ENCODE measurements at regions not wholly inside any gene's neighbourhood (a gene's known extent, or its start where the extent isn't known, plus 50 kb on each side); places are given as distances from the start of the nearest gene placed in this dataset.
"Not testable (repeated sequence)": the region's sequence is repeated elsewhere in the genome, so short reads cannot be mapped to it uniquely, and the experiment has no call there.

DNA sequence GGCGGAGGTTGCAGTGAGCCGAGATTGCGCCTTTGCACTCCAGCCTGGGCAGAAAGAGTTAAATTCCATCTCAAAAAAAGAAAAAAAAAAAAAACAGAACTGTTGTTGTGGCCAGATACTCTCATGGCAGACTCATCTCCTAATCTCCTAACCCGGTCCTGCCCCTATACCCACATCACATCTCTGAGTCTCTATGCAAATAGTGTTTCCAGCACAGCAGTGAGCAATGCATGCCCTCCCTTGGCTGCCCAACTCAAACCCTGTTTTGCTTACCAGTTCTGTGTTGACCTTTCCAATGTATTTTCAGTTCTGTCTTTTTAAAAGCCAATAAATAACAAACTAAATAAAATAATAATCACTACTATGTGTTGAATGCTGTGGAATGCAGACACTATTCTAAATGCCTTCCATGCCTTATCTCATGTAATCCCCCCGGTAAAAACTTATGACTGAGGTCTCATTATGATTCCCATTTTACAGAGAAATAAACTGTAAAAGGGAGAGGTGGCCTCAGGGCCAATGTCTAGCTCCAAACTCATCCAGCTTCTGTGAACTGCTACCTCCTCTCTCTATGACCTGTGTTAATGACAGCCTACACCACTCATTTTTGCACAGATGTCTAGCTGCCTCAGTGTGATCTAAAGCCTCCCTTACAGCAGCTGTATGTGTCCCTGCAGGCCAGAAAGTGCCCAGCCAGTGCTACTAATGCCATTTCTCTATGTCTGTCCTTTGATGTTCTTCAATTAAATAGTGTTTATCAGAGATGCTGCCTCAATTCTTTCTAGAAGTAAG lies 289.8 kb downstream of the HS3ST3B1 start:
- DNase-seq (no peak), ATAC-seq (no peak)
- Mint-ChIP-seq H3K4me1 (ENCODE audit: low read depth) (no peaks in the 10 kb centered on the region), H3K9me3 (ENCODE audit: insufficient read depth) (no peaks in the 10 kb centered on the region), H3K36me3 (ENCODE audit: low read depth) (no peaks in the 10 kb centered on the region), H3K27ac (no peak overlapping the region), H3K27me3 (ENCODE audit: low read depth) (no peaks in the 10 kb centered on the region), H3K4me3 (no peak overlapping the region)
- POLR2A ChIA-PET = no interaction called here
- CTCF ChIA-PET = no interaction called here

DNA sequence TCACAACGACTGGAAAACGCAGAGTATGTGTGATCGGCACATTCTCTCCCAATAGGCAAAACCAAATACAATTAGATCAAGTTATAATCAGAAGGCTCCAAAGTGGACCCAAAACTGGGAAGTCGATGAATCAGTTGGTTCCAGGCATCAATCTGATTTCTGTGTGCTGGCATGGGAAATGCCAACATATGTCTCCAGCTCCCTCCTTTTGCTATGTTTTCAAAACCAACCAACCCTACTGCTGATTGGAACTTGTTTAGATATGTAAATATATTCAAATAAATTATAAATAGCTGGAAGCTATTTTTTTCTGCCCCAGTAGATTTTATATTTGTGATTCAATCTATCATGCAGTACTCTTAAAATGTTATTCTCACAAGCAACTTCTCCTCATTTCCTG lies 284.2 kb downstream of the HS3ST3B1 start:
- H3K4me3 Mint-ChIP-seq = no peak overlapping the region
- ChIA-PET CTCF (no interaction called here), POLR2A (no interaction called here)
- no peaks in the 10 kb centered on the region for H3K27me3 Mint-ChIP-seq (ENCODE audit: low read depth)
- no peaks in the 10 kb centered on the region for H3K9me3 Mint-ChIP-seq (ENCODE audit: insufficient read depth)
- DNase-seq (no peak), ATAC-seq (no peak)
- H3K27ac Mint-ChIP-seq = no peak overlapping the region
- H3K36me3 Mint-ChIP-seq (ENCODE audit: low read depth) = no peaks in the 10 kb centered on the region
- H3K4me1 Mint-ChIP-seq (ENCODE audit: low read depth) = no peaks in the 10 kb centered on the region

DNA sequence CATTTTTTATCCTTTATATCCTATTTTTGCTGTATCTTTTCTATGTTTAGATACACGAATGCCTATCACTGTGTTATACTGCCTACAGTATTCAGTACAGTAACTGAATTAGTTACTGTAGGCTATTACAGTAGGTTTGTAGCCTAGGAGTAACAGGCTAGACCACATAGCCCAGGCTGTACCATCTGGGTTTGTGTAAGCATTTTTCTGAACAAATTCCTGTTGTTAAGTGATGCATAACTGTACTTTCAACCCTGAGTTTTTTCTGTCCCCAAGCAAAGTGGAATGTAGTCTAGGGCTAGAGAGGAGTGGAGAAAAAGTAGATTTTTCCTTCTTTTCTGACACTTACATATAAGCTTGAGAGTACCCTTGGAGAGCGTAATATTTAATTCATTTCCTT lies 282.1 kb downstream of the HS3ST3B1 start:
- POLR2A ChIA-PET = no interaction called here
- DNase-seq (no peak), ATAC-seq (no peak)

DNA sequence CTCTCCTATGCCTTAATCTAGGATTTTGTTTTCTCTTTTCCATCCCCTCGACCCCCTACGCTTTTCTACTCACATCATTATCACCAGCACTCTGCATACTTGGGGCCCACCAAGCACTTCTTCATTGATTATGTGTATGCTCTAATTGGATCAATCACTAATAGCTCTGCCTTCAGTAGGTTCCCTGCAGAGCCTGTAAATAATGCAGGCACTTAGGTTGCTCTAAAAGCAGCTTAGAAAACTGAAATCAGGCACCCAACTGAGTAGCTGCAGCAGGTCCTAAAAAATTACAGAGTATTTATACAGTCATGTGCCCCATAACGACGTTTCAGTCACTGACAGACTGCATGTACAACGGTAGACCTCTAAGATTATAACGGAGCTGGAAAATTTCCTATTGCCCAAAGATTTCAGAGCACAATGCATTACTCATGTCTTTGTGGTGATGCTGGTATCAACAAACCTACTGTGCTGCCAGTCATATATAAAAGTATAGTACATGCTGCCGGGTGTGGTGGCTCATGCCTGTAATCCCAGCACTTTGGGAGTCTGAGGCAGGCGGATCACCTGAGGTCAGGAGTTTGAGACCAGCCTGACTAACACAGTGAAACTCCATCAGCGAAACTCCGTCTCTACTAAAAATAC lies 280.4 kb downstream of the HS3ST3B1 start:
- DNase-seq (no peak), ATAC-seq (no peak)
- Mint-ChIP-seq H3K4me3 (no peak overlapping the region), H3K36me3 (ENCODE audit: low read depth) (no peaks in the 10 kb centered on the region), H3K9me3 (ENCODE audit: insufficient read depth) (no peaks in the 10 kb centered on the region), H3K27ac (no peak overlapping the region), H3K27me3 (ENCODE audit: low read depth) (no peaks in the 10 kb centered on the region), H3K4me1 (ENCODE audit: low read depth) (no peaks in the 10 kb centered on the region)
- ChIA-PET CTCF (no interaction called here), POLR2A (interaction anchor here (0.7 kb wide), 1 partner anchor 622 kb away, joined by 4 read pairs; no protein-coding TSS in a partner anchor)

More for the DNA sequence above, 282.1 kb downstream of the HS3ST3B1 start:
- Mint-ChIP-seq H3K27ac (no peak overlapping the region), H3K4me1 (ENCODE audit: low read depth) (no peaks in the 10 kb centered on the region), H3K9me3 (ENCODE audit: insufficient read depth) (no peaks in the 10 kb centered on the region), H3K4me3 (no peak overlapping the region), H3K36me3 (ENCODE audit: low read depth) (no peaks in the 10 kb centered on the region), H3K27me3 (ENCODE audit: low read depth) (no peaks in the 10 kb centered on the region)
- CTCF ChIA-PET = no interaction called here

DNA sequence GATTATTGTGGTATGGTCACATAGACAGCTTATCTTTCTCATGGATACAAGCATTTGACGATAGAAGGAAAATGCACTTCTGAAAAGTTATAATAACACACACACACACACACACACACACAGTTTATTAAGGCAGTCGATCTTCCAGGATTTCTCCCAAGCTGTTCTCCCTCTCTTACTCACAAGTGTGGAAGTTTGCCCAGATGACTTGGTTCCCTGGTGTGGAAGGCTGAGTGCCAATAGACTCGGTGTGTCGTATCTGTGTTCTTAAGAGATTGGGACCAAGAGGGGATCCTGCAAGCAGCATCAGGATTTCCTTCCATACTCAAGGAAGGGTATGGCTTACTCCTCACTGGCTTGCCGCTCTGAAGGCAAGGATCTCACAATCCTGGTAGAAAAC lies 279.6 kb downstream of the HS3ST3B1 start:
- DNase-seq (no peak), ATAC-seq (no peak)
- Mint-ChIP-seq H3K4me1 (ENCODE audit: low read depth) (no peaks in the 10 kb centered on the region), H3K36me3 (ENCODE audit: low read depth) (no peaks in the 10 kb centered on the region), H3K27me3 (ENCODE audit: low read depth) (no peaks in the 10 kb centered on the region), H3K27ac (no peak overlapping the region), H3K9me3 (ENCODE audit: insufficient read depth) (no peaks in the 10 kb centered on the region), H3K4me3 (no peak overlapping the region)
- CTCF ChIA-PET = no interaction called here
- POLR2A ChIA-PET = no interaction called here

DNA sequence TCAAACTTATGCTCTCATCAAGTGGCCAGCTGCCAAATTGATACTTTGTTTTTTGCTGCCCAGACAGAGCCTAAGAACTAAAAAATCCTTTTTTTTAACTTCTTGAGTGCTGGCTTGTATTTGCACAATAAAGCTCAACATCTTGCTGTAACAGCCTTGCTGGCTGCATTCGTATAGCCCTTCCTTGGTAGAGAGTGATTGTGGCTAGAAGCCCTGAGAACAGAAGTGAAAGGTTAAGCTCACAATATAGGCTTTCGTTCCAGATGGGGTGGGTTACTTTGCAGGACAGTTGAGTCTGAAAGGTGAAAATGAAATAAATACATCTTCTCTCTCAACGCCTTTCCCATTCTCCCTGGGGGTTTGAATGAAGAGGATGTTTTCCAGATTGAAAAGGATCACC lies 278.8 kb downstream of the HS3ST3B1 start:
- H3K27ac Mint-ChIP-seq = no peak overlapping the region
- no peaks in the 10 kb centered on the region for H3K36me3 Mint-ChIP-seq (ENCODE audit: low read depth)
- DNase-seq = no peak
- ATAC-seq = no peak
- H3K9me3 Mint-ChIP-seq (ENCODE audit: insufficient read depth) = no peaks in the 10 kb centered on the region
- H3K4me1 Mint-ChIP-seq (ENCODE audit: low read depth) = no peaks in the 10 kb centered on the region
- CTCF ChIA-PET = no interaction called here
- H3K27me3 Mint-ChIP-seq (ENCODE audit: low read depth) = no peaks in the 10 kb centered on the region
- POLR2A ChIA-PET = no interaction called here
- no peak overlapping the region for H3K4me3 Mint-ChIP-seq

DNA sequence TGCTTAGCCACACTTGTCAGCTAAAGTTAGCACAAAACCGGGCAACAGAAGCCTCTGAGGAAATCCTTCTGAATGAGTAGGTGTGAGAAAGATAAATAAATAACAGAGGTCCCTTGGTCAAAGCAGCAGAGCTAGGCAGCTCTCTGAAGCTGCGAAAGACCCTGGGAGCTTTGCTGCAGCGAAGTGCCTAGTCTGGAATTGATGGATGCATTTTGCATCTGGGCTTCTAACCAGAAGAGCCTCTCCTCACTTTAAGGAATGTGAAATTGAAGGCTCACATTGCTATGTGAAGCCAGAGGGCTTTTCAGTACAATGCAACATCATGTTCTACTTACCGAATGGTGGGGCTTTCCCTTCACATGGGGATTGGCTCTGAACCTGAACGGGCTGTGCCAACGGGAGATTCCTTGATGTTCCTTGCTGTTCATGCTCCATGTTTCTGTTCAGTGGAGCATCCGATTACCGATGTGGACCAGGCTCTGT lies 274.6 kb downstream of the HS3ST3B1 start:
- H3K9me3 Mint-ChIP-seq (ENCODE audit: insufficient read depth) = no peaks in the 10 kb centered on the region
- ChIA-PET POLR2A (no interaction called here), CTCF (no interaction called here)

DNA sequence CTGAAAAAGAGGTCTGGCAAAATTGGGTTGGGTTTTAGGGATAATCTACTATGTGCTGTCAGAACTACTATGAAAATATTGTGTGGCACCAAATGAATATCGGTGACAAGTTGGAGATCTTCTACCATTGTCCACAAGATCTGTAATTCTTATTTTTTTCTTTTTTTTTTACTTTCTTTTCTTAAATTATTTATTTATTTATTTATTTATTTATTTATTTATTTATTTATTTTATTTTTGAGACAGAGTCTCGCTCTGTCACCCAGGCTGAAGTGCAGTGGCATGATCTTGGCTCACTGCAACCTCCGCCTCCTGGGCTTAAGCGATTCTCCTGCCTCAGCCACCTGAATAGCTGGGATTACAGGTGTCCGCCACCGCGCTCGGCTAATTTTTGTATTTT lies 259.4 kb downstream of the HS3ST3B1 start:
- ATAC-seq; H3K9me3 Mint-ChIP-seq (ENCODE audit: insufficient read depth); H3K4me1 Mint-ChIP-seq (ENCODE audit: low read depth); H3K36me3 Mint-ChIP-seq (ENCODE audit: low read depth); CTCF ChIA-PET; H3K4me3 Mint-ChIP-seq; H3K27me3 Mint-ChIP-seq (ENCODE audit: low read depth); POLR2A ChIA-PET; H3K27ac Mint-ChIP-seq; DNase-seq: not testable (repeated sequence)

More for the DNA sequence above, 274.6 kb downstream of the HS3ST3B1 start:
- H3K4me1 Mint-ChIP-seq (ENCODE audit: low read depth) = no peaks in the 10 kb centered on the region
- no peaks in the 10 kb centered on the region for H3K36me3 Mint-ChIP-seq (ENCODE audit: low read depth)
- no peaks in the 10 kb centered on the region for H3K27me3 Mint-ChIP-seq (ENCODE audit: low read depth)
- no peak for ATAC-seq
- DNase-seq = no peak
- no peak overlapping the region for H3K27ac Mint-ChIP-seq
- no peak overlapping the region for H3K4me3 Mint-ChIP-seq

DNA sequence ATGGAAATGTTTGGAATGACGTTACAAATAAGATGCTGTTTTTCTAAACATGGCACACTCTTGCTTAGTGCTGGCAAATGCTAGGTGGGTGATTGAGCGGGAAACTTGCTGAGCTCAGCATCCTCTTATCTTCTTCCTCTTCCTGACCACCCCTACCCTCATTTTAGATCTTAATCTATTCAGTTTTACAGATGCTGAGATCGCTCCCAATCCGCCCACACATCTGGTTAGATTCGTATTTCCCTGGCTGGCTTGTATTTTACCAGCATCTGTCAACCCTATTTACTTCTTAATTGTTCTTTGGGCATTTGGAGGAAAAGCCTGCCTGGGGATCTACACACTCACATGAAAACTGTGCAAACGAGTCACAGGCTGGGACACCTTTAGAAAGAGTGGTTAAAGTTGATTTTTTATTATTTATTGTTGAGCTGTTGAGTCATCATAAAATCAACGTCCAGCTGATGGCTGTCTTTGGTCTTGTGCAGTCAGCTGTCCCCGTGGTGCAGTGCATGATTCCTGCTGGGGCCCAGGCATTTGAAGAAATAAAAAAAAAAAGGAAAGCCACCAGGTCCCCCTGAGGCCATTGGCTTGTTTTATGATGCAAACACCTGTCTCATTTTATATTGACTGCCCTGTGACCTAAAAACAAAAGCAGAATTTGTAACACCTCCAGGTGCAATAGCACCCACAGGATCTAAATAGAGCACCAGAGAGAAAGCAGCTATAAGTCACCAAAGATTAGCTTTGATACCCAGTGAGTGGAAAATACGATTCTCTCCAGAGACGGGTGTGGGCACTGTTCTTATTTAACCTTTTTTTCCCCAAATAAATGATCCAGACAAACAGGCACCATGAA lies 258.6 kb downstream of the HS3ST3B1 start:
- H3K4me3 Mint-ChIP-seq = no peak overlapping the region
- no peak for DNase-seq
- peaks cover 4% of the 10 kb centered on the region for H3K4me1 Mint-ChIP-seq (ENCODE audit: low read depth)
- H3K27ac Mint-ChIP-seq = no peak overlapping the region
- no peak for ATAC-seq
- H3K27me3 Mint-ChIP-seq (ENCODE audit: low read depth) = peaks cover 2% of the 10 kb centered on the region
- H3K9me3 Mint-ChIP-seq (ENCODE audit: insufficient read depth) = no peaks in the 10 kb centered on the region
- CTCF ChIA-PET = no interaction called here
- POLR2A ChIA-PET = no interaction called here
- H3K36me3 Mint-ChIP-seq (ENCODE audit: low read depth) = no peaks in the 10 kb centered on the region

DNA sequence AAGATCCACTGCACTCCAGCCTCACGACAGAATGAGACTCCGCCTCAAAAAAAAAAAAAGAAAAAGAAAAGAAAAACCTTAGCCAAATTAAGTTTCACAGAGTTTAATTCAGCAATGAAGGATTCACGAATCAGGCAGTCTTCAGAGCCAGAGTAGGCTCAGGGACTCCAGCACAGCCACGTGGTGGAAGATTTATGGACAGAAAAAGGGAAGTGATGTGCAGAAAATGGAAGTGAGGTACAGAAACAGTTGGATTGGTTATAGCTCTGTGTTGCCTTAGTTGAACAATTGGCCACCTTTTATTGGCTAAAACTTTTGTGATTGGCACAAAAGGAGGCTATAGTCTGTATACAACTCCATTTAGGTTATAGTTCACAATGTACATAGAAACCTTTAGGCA lies 256.6 kb downstream of the HS3ST3B1 start:
- DNase-seq = no peak
- no peak for ATAC-seq
- no peak overlapping the region for H3K27ac Mint-ChIP-seq
- peaks cover 2% of the 10 kb centered on the region for H3K27me3 Mint-ChIP-seq (ENCODE audit: low read depth)
- H3K36me3 Mint-ChIP-seq (ENCODE audit: low read depth) = no peaks in the 10 kb centered on the region
- H3K9me3 Mint-ChIP-seq (ENCODE audit: insufficient read depth) = no peaks in the 10 kb centered on the region
- no peak overlapping the region for H3K4me3 Mint-ChIP-seq
- POLR2A ChIA-PET = interaction anchor here (0.6 kb wide), 1 partner anchor 247 kb away, joined by 3 read pairs; no protein-coding TSS in a partner anchor
- CTCF ChIA-PET = no interaction called here
- peaks cover 4% of the 10 kb centered on the region for H3K4me1 Mint-ChIP-seq (ENCODE audit: low read depth)

DNA sequence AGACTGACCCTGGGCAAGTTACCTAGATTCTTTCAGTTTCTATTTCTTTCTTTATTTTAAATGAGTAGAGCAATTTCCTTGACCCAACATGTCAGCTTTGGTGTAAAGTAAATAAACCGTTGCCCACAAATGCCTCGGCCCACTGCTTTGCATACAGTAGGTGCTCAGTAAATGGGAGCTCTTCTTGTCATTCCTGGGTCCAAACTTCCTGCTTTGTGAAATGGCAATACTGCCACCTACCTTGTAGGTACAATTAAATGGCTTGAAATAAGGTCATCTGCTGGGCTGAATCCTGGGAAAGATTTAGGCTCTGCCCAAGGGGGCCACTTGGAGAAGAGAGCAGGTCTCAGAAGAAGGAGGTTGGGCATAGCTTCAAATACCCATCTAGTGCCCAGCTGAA lies 253.0 kb downstream of the HS3ST3B1 start:
- POLR2A ChIA-PET = no interaction called here
- no peak overlapping the region for H3K27ac Mint-ChIP-seq

DNA sequence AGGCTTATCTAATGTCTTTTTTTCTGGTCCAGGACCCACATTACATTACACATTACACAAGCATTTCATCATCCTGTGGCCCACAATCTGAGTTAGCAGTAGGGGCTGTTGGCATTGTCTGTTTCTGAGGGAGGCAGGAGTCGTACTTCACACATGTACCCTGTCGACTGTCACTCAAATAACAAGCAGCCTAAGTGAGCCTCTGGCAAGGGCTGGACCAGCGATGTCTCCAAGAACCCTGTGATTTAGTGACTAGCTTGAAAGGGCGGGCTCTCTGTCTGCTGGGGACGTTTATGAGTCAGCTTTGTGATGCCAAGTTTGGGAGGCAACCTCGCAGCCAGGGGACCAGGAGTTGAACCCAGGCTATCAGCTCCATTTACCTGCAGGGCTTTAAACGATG lies 251.4 kb downstream of the HS3ST3B1 start:
- CTCF ChIA-PET = no interaction called here
- POLR2A ChIA-PET = no interaction called here
- ATAC-seq = no peak

More for the DNA sequence above, 253.0 kb downstream of the HS3ST3B1 start:
- ATAC-seq = no peak
- H3K36me3 Mint-ChIP-seq (ENCODE audit: low read depth) = no peaks in the 10 kb centered on the region
- no peak overlapping the region for H3K4me3 Mint-ChIP-seq
- no peak for DNase-seq
- no peaks in the 10 kb centered on the region for H3K4me1 Mint-ChIP-seq (ENCODE audit: low read depth)
- CTCF ChIA-PET = no interaction called here
- H3K27me3 Mint-ChIP-seq (ENCODE audit: low read depth) = no peaks in the 10 kb centered on the region
- no peaks in the 10 kb centered on the region for H3K9me3 Mint-ChIP-seq (ENCODE audit: insufficient read depth)

More for the DNA sequence above, 251.4 kb downstream of the HS3ST3B1 start:
- Mint-ChIP-seq H3K9me3 (ENCODE audit: insufficient read depth) (no peaks in the 10 kb centered on the region), H3K27me3 (ENCODE audit: low read depth) (no peaks in the 10 kb centered on the region), H3K4me3 (no peak overlapping the region), H3K27ac (no peak overlapping the region), H3K36me3 (ENCODE audit: low read depth) (no peaks in the 10 kb centered on the region), H3K4me1 (ENCODE audit: low read depth) (no peaks in the 10 kb centered on the region)
- DNase-seq = no peak
